C4-2B (cell line): ENCODE measurements at regions not wholly inside any gene's neighbourhood (a gene's known extent, or its start where the extent isn't known, plus 50 kb on each side); places are given as distances from the start of the nearest gene placed in this dataset.

ENCODE experiments used
- ZFX ChIP-seq: fragments of 450-650 bp; IDR thresholded peaks from 2 replicates; pipeline ENCODE4 v1.6.1; 2017
- TF ChIP-seq, protein P1 (sequence below): fragments of 450-650 bp; conservative IDR thresholded peaks from 2 replicates; pipeline ENCODE4 v1.5.1; 2017; ENCODE audit warnings: mild to moderate bottlenecking

DNA sequence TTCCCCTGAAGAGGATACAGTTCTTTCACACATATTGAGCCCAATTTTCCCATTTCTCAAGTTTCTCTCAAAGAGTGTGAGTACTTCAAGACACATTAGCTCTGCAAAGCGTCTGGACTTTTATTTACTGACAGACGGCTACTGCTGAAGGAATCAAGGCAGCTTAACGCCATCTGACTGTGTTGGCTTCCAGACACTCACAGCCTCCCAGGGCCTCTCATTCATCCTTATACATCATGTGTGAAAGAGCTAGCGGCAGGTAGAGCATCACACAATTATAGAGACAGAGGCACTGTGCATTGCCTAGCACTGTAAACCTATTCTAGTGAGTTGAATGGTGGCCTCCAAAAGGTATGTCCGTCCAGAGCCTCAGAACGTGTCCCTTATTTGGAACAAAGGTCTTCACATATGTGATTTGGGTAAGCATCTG, 284.1 kb upstream of the STT3B start:
- TF ChIP-seq, protein P1, sequence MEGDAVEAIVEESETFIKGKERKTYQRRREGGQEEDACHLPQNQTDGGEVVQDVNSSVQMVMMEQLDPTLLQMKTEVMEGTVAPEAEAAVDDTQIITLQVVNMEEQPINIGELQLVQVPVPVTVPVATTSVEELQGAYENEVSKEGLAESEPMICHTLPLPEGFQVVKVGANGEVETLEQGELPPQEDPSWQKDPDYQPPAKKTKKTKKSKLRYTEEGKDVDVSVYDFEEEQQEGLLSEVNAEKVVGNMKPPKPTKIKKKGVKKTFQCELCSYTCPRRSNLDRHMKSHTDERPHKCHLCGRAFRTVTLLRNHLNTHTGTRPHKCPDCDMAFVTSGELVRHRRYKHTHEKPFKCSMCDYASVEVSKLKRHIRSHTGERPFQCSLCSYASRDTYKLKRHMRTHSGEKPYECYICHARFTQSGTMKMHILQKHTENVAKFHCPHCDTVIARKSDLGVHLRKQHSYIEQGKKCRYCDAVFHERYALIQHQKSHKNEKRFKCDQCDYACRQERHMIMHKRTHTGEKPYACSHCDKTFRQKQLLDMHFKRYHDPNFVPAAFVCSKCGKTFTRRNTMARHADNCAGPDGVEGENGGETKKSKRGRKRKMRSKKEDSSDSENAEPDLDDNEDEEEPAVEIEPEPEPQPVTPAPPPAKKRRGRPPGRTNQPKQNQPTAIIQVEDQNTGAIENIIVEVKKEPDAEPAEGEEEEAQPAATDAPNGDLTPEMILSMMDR = no peak
- no peak for TF ChIP-seq ZFX
